Urothelium cell line (cell line): ENCODE measurements at regions not wholly inside any gene's neighbourhood (a gene's known extent, or its start where the extent isn't known, plus 50 kb on each side); places are given as distances from the start of the nearest gene placed in this dataset.

Experiments used
- DNase-seq: peaks from one replicate; pipeline ENCODE4 v3.0.0; 2011; ENCODE audit warnings: low spot score, mixed read lengths
- FAIRE-seq: peaks from 2 replicates; lab custom pipeline; 2011; peaks lifted over from hg19 to GRCh38; lab: Jason Lieb, UNC

DNA sequence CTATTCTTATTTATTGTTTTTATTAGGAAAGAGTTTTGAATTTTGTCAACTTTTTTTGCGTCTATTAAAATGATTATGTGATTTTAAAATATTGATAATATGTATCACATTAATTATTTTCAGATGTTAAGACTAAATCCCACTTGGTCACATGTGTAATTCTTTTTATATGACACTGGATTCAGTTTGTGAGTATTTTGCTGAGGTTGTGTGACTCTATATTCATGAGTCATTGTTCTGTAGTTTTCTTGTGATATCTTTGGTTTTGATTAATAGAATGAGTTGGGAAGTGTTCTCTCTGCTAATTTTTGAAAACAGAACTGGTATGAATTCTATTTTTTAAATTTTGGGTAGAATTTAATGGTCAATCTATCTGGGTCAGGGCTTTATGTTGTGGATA, 317.9 kb downstream of the ETS1 start:
- DNase-seq, result no peak
- no peak for FAIRE-seq

DNA sequence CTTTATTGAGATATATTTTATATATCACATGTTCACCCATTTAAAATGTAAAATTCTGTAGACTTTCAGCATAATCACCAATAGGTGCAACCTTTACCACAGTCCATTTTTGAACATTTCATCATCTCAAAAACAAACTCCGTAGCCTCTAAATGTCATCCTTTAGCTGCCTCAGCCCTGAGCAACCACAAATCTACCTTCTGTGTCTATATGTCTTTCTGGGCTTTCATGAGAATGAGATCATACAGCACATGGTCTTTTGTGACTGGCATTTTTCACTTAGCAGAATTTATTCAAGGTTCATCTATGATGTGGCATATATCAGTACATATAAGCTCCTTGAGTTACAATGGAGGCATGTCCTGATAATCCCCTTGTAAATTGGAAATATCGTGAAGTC, 320.5 kb downstream of the ETS1 start:
- no peak for FAIRE-seq
- no peak for DNase-seq

DNA sequence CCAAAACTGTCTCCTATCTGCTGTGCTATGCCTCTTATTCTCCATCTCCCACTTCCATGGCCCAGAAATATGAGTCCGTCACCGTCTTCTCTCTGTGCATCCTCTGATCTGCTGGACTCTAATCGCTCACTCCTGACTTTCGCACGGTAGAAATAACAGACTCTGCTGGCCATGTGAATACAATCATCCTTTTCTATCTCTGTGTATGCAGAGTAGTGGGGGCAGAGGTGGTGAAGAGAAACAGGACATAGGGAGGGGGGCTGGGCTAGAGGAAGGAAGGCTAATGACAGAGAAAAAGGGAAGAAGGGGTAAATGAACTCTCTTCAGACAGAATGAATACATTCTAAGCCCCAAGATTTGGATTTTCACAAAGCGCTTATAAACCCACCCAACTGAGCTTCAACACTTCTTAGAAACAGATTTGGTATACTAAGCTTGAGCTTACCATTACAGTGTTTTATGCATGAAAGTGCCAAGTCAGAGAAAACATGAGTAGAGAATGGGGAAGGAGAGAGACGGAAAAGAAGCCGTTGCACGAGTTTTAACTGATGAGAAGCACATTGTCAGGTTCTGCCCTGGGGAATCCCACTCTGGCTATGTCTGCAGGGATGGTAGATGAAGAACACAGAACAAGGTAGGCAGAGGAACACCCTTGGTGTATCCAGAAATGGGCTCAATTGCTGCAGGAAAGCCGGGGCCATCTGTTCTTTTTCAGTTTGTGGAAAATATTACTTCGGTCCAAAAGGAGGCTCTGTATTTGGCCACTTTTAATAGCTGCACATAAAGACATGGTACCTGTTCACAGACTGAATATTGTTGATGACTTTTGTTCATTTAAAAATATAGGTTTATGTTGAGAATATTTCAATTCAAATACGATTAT, 324.7 kb downstream of the ETS1 start:
- DNase-seq (no peak), FAIRE-seq (no peak)

DNA sequence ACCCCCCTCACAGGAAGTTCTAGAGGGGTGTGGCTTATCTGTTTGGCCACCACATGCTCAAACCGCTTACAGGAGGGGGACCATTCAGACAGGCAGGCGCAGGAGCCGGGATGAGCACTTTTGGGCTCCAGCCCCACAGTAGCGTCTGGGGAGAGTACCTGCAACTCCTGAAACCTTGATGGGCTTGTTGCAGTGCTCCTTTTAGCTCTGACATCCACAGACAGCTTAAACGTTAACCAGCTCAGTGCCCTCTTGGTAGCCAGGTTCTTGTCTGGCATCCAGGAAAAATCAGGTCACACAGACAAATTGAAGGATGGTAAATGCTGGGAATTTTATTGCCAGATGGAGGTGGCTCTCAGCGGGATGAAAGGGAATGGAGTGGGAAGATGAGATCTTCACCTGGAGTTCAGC, 326.3 kb downstream of the ETS1 start:
- DNase-seq, result no peak
- no peak for FAIRE-seq

DNA sequence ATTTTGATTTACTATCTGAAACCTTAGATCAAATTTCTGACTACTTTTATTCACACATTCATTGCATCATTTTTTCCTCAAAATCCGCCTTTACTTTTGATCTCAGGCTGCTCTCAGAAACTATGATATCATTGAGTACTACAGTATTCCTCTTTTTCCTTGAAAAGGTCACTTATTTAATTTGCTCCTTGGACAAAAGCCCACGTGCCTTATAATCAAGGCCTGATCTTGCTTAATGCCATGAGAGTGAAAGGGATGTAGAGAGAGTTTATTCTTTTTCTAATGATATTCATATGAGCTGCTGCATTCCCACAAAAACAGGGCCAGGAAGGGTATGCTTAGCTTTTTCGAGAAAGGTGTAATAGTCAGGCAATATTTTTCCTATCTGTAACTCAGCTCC, 327.0 kb downstream of the ETS1 start:
- no peak for DNase-seq
- no peak for FAIRE-seq

DNA sequence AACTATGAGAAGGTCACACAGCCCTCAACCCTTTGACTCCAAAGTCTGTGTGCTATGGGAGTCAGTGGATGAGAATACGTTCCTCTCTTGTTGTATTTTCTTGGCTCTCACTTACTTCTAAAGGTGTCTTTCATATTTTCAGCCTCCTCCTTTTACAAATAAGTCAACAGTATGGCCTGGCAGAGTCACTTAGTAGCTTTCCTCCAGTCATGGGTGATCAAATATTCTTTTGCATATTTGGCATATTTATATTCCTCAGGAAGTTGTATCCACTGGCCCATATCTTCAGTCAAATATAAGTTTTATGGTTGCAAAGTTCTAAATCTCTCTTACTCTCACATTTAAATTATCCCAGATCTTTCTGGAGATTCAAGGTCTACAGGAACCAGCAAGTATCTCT, 327.5 kb downstream of the ETS1 start:
- FAIRE-seq (no peak), DNase-seq (no peak)

DNA sequence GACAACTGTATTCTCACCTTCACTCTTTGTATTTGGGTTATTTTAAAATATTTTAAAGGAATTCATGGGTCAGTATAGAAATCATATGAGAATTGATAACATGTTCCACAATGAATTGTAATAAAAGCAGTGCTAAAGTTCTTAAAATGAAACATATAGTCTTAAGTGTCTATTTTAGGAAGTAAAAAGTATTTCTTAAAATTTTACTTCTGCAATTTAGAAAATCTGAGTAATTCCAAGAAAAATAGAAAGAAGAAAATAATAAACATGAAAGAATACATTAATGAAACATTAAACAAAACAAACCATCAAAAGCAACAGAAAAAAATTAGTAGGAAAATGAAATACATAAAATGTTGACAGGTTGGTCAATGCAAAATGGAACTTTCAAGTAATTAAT, 332.4 kb downstream of the ETS1 start:
- DNase-seq, result no peak
- no peak for FAIRE-seq

DNA sequence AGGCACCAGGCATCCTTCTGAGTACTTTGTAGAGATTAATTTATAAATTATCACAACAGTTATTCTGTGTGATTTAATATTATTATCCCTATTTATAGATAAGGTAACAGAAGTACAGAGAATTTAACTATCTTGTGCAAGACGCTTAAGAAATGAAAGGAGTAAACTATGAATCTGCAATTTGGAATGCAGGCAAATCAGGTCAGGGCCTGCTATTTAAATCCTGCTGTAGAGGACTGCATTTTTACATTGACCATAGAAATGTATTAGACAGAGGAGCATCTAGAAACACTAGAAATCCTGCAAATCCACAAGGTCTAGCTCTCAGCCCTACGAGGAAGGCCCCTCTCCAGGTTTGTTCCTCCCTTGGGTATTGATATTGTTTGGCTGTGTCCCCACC, 336.2 kb downstream of the ETS1 start:
- FAIRE-seq, result no peak
- DNase-seq, result no peak

DNA sequence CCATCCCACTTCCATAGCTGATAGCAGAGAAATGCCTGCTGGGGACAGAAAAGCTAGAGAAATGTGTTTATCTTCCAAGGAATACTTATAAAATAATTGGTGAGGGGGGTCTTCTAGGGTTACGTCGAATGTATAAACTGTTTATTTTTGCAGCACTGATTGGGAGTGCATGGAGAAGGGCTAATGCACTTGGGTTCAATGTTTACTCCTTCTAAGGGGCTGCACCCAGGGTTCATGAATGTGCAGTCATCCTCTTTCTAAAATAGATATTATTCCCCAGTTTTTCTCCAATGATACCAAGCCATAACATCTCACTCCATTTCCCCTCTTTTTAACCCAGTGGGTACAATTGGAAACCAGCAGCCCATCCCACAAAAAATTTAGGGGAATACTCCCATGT, 336.9 kb downstream of the ETS1 start:
- no peak for FAIRE-seq

DNA sequence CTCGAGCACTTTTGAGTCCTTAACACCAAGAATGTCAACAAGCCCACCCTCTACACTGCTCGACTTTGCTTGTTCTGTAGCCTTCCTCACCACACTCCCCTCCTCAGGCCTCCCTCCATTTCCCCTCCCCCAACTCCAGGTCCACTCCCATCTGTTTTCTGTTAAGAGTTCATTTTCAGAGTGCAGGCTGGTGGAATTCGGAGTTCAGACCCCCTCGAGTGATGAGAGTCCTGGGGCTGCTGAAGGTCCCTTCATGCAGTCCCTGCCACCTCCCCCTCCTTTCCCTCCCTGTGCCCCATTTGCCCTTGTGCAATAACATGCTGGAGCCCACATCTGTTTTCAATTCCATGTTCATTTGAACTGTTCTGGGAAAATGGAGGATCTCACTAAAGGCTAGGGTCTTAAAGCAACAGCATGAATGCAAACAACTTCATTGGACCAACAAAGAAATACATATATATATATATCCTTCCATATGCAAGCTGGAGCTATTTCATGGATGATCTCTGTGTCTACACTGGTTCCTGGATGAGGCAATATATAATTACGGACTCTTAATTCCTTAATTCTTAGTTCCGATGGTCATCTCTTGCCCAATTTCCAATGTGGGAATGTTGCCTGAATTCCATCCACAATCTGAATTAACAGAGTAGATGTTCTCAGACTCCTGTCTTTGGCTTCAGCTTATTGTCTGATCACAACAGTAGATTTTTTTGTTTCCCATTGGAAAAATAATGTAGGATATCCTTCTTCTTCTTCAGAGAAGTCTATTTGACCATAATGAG, 340.4 kb downstream of the ETS1 start:
- DNase-seq (no peak), FAIRE-seq (no peak)

More for the DNA sequence above, 336.9 kb downstream of the ETS1 start:
- DNase-seq, result no peak

DNA sequence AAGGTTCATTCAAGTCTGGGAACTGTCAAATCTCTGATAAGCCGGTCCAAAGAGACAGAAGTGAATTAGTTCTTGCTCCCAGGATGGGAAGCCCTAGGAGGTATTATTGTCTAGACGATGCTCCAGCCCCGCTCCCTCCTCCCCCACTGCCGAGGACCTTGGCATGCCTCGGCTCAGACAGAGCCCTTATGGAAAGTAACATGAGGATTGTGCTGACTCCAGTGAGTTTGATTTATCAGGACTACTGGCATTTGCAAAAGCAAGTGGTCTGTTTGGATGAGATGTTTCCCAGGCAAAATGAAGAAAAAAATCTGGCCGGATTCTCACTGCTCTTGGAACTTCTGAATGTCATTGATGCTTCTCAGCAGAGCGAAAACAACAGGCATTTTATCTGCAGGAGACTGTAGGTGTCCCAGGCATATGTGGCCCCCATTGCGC, 341.0 kb downstream of the ETS1 start:
- no peak for DNase-seq
- no peak for FAIRE-seq

DNA sequence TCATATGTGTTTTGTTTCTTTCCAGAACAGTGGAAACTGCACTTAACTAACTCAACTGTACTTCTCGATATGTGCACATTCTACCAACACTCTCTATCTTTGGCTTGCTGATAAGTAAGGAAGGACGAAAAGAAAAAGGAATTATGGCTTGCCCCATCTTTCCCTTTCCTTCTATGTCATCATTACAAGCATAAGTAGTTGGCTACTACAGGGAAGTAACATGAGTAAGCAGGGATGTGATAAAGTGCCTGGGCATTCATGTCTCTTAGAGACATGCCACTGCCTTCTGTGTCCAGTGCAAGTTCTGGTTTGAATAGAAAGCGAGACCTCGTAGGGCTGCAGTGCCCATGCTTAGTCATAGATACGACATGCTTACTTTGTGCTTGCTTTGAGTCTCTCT, 342.5 kb downstream of the ETS1 start:
- no peak for DNase-seq
- FAIRE-seq, result no peak

DNA sequence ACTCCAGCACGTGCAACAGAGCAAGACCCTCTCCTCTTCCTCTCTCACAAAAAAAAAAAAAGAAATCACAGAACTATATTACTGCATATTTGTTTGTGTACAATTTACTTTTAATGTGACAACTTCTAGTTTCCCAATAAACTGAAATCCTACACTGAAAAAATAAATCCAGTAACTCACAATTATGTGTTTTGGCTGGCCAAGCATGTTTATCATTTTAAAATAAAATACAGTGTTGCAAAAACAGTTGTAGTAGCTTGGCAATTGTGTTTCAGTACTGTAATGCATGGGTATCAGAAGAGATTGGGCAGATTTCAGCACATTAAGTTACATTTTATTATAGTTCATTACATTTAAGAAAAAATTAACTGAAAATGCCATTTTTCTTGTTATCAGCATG, 344.9 kb downstream of the ETS1 start:
- no peak for FAIRE-seq

DNA sequence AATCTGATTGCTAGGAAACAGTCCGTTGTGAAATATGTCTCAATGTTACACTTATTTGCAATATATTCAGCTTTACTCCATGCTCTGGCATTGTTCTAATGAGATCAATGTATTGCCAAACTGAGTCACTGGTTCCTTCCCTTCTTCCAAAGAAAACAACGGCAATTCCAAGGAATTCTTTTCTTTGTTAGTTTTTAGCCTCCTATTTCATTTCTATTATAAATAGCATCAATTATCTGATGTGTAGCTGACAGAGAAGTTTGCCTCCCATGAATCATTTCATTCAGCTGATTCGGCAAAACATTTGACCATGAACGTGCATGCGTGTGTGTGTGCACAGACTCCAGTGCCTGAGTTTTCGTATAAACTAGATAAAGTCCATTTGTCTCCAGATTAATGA, 346.8 kb downstream of the ETS1 start:
- DNase-seq (no peak), FAIRE-seq (no peak)

More for the DNA sequence above, 344.9 kb downstream of the ETS1 start:
- no peak for DNase-seq

DNA sequence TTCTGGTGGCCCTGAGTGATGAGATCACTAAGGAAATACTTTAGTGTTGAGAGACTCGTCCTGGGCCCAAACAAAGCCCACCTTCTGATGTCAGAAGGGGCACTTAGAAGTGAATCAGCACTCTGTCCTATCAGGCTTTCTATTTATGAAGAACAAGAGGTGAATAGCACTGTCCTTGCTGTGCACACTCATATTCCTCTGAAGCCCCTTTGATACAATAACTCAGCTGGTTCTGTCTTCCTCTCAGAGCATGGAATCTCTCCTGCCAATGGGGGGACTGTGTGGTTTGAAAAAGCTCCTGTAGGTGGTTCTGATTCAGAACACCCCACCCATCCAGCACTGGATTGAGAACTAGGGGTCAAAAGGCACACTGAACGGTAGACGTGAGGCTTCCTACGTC, 348.1 kb downstream of the ETS1 start:
- FAIRE-seq, result no peak
- DNase-seq, result no peak

DNA sequence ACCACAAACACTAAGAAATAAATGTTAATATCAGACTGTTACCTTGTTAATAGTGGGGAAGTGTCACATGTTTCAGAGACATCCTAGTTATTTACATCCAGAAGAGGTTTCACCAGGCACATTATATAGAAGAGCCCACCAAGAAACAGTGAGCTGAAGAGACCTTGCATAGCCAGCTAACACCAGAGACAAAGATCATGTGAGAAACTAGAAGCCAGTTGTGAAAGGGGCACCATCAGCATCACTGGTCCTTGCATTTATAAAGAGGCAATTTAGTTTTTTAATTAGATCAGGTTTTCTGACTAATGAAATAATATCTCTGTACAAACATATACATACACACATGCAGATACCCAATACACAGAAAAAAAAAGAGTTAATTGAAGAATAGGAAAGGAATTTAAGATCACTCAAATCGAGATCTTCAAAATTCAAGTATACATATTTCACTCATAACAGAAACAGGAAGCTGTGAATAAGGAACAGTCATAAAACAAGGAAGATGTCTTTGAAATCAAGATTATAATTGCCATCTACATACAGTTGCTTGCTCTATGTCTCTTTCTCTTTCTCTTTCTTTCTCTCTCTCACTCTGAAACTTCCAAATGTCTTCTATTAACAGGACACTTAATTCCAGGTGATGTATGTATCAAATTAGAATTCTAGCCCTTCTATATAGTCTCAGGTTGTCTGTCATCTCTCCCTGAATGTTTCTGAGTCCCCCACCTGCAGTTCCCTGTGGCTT, 348.7 kb downstream of the ETS1 start:
- FAIRE-seq (no peak), DNase-seq (no peak)

DNA sequence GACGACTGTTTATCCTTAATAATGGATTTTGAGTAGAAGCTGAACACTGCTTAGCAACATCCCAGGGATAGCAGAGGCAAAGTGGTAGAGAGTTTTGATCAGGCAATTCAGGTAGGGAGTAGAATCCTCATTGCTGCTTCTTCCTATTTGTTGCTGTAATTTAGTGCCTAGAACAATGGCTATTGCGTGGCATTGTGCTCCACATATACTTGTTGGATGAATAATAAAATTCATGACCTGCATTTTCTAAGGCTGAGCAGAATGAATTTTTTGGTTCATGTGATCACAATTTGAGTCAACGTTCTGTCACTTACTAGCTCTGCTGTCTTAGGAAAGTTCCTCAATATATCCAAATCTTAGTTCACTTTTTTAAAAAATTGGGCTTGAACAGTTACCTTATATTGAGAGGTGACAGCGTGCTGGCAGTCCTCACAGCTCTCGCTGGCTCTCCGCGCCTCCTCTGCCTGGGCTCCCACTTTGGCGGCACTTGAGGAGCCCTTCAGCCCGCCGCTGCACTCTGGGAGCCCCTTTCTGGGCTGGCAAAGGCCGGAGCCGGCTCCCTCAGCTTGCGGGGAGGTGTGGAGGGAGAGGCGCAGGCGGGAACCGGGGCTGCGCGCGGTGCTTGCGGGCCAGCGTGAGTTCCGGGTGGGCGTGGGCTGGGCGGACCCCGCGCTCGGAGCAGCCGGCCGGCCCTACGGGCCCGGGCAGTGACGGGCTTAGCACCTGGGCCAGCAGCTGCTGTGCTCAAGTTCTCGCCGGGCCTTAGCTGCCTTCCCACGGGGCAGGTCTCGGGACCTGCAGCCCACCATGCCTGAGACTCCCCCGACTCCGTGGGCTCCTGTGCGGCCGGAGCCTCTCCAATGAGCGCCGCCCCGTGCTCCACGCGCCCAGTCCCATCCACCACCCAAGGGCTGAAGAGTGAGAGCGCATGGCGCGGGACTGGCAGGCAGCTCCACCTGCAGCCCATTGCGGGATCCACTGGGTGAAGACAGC, 350.6 kb downstream of the ETS1 start:
- DNase-seq, result no peak
- FAIRE-seq, result no peak

DNA sequence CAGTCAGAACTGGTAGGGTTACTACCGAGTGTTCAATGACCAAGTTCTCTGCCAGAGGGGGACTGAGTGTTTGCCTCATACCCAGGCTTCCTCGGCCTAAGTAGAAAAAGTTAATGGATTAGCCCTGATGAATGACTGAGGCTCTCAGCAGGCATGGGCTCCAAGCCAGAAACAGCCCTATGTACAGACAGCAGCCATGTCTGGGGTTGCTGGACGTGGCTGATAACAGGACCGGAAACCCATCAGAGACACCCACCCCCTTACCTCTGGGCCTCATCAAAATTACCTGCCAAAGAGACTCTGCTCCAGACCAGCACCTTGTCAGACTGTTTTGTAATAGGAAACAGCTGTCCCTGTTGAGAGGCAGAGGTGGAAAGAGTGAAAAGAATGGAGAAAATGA, 351.4 kb downstream of the ETS1 start:
- FAIRE-seq, result no peak
- no peak for DNase-seq

DNA sequence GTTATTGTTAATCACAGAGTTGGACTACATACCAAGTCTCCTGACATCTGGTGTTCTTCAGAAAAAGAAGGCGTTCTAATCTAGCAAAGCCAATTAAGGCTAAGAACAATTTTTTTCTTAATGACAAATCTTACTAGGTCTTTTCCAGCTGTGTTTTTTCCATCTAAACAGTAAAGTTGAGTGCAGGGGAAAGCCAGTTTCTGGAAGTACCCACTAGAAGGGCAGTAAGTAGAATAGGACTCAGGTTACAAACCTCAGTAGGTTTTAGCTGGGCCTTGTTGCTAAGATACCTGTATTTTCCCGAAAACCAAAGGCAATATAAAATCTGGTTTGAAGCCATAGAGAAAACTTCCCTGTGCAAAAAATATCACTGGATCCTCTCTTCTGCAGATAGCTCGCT, 351.9 kb downstream of the ETS1 start:
- DNase-seq (no peak), FAIRE-seq (no peak)

DNA sequence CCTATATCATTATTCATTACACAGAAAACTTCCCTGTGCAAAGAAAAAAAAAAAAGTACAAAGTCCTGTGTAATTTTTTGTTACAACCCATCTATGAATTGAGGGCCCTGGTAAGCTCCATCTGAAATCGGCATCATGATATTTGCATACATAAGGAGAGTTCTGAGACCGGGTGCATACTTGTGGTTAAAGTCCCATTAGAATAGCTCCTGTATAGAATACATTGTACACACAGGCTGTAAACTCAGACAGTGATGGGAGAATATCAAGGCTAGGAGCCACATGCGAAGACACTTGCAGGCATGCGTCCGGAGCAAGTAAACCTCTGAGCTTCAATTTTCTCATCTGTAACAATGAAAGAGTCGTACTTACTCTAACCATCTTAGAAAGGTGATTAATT, 353.2 kb downstream of the ETS1 start:
- FAIRE-seq (no peak), DNase-seq (no peak)
